ENCODE measurements at regions not wholly inside any gene's neighbourhood (a gene's known extent, or its start where the extent isn't known, plus 50 kb on each side); places are given as distances from the start of the nearest gene placed in this dataset.

DNA sequence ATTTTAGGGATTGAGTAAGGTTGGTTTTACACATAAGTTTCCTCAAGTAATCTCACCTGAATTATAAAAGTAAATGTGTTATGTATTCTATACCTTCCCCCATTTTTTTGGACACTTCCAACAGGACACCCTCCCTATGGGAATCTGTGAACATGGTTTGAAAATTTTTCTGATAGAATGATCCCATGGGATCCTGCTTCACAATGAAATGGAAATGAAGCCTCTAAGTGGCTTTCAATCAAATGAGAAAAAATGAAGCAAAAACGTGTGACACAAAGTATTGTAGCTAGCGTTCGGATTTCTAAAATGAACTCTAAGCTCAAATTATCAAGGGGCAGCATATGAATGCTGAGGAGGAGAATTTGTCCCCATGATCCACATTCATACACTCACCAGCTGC lies 1006.8 kb downstream of the ADGRL2 start:
- TF ChIP-seq TAF1 (IDR thresholded peaks at IDR 0.05; ENCODE audit: low read depth) (no peak), CREB1 (IDR thresholded peaks at IDR 0.05; ENCODE audit: low read depth) (no peak), TCF12 (IDR thresholded peaks at IDR 0.05; ENCODE audit: low read depth) (no peak), CEBPB (IDR thresholded peaks at IDR 0.05) (no peak), NFIC (IDR thresholded peaks at IDR 0.05) (no peak), EP300 (IDR thresholded peaks at IDR 0.05; ENCODE audit: borderline replicate concordance) (no peak), RAD21 (IDR thresholded peaks at IDR 0.05; ENCODE audit: low read depth) (no peak), ZBTB7A (IDR thresholded peaks at IDR 0.05; ENCODE audit: low read depth) (no peak), EGR1 (IDR thresholded peaks at IDR 0.05) (no peak)
- TF ChIP-seq, protein P1, sequence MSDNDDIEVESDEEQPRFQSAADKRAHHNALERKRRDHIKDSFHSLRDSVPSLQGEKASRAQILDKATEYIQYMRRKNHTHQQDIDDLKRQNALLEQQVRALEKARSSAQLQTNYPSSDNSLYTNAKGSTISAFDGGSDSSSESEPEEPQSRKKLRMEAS (IDR thresholded peaks at IDR 0.05), result no peak
- TF ChIP-seq, protein P2, sequence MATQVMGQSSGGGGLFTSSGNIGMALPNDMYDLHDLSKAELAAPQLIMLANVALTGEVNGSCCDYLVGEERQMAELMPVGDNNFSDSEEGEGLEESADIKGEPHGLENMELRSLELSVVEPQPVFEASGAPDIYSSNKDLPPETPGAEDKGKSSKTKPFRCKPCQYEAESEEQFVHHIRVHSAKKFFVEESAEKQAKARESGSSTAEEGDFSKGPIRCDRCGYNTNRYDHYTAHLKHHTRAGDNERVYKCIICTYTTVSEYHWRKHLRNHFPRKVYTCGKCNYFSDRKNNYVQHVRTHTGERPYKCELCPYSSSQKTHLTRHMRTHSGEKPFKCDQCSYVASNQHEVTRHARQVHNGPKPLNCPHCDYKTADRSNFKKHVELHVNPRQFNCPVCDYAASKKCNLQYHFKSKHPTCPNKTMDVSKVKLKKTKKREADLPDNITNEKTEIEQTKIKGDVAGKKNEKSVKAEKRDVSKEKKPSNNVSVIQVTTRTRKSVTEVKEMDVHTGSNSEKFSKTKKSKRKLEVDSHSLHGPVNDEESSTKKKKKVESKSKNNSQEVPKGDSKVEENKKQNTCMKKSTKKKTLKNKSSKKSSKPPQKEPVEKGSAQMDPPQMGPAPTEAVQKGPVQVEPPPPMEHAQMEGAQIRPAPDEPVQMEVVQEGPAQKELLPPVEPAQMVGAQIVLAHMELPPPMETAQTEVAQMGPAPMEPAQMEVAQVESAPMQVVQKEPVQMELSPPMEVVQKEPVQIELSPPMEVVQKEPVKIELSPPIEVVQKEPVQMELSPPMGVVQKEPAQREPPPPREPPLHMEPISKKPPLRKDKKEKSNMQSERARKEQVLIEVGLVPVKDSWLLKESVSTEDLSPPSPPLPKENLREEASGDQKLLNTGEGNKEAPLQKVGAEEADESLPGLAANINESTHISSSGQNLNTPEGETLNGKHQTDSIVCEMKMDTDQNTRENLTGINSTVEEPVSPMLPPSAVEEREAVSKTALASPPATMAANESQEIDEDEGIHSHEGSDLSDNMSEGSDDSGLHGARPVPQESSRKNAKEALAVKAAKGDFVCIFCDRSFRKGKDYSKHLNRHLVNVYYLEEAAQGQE (IDR thresholded peaks at IDR 0.05; ENCODE audit: low read depth), result no peak
- TF ChIP-seq, protein P3, sequence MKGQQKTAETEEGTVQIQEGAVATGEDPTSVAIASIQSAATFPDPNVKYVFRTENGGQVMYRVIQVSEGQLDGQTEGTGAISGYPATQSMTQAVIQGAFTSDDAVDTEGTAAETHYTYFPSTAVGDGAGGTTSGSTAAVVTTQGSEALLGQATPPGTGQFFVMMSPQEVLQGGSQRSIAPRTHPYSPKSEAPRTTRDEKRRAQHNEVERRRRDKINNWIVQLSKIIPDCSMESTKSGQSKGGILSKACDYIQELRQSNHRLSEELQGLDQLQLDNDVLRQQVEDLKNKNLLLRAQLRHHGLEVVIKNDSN (IDR thresholded peaks at IDR 0.05), result no peak

Data from Ishikawa (cell line).